ENCODE measurements at regions not wholly inside any gene's neighbourhood (a gene's known extent, or its start where the extent isn't known, plus 50 kb on each side); places are given as distances from the start of the nearest gene placed in this dataset.
"Not testable (repeated sequence)": the region's sequence is repeated elsewhere in the genome, so short reads cannot be mapped to it uniquely, and the experiment has no call there.

DNA sequence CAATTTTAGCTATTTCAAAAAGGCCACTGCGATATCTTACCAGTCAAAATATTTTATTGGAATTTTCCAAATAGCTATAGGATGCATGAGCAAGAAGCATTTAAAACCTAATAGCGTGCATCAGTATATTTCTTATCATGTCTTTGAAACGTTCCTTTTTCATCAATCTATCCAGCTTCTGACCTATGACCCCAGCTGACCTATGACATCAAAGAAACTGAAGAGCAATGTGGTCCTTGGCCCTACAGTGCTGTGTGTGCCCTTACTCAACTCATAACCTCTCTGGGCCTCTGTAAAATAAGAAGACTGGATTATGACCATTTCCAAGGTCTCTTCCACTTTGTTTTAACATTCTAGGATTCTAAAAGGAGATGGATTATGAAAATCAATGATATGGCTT lies 118.2 kb downstream of the ZNF22 start:
- no peak for DNase-seq

DNA sequence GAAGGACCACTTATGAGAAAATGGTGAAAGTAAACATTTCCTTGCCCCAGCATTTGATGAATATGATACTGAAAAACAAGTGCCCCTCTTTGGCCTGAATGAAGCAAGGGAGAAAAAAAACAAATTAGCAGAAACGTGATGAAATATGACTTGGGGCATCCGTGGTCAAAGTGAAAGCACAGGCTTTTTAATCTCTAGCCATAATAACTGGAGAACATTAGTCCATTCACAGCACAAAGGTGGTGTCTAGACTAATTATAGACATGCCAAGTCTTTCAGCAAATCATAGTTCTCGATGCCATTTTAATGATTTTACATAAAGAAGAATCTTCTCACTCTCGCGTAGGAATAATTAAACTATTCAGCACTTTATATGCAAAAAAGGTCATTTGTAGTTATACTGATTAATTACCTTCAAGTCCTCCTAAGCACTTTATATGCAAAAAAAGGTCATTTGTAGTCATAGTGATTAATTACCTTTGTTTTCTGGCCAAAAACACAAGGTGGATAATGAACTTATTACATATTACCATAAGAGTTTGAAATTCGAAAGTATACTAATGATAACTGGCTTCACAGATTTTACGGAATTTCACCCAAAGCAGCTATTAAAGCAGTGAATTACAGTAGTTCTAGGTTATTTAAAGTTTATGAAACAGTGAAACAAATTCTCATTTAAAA lies 121.6 kb downstream of the ZNF22 start:
- DNase-seq: not testable (repeated sequence)

DNA sequence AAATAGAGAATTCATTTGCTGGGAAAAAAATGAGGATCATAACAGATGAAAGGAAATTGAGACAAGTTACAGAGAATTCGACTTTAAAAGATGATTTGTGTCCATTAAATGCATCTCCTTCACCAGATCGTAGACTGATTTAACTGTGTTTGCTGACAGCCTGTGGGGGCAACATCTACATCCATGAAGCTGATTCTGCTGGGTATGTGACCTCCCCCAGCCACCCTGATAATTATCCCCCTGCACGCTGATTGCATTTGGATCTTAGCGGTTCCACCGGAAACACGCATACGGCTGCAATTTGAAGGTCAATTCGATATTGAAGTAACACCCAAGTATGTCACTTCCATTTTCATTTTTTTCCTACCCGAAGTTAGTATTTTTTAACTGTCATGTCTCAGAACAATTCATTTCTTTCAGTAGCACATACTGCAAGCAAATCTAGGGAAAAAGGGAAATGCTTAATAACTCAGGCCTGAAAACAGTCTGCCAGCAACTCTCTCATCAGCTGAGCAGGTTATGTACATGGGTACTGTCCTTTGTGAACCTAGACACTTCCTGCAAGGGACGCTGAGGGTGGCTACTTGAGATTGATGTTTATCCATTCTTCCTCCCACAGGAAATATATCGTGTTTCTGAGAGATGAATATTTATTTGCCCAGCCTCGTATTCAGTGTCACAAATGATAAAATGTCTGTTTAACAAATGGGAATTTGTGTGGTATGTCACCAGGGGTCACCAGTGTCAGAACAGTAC lies 134.9 kb downstream of the ZNF22 start:
- no peak for DNase-seq

DNA sequence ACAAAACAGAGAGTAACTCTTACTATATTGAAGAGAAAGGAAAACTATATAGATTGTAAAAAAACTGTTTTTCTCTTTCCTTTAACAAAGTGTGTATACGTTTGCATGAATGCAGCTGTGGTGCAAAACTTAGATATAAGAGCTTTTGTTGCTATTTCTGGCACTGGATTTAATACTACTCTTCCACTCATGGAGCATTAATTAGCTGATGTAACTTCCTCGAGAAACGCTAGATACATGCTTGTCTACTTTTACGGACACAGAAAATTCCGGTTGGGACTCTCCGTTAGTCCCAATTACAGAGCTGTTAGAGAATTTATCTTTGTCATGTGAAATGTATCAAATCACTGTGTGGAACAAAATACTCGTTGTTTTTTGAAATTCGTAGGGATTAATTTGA lies 135.5 kb downstream of the ZNF22 start:
- DNase-seq: no peak

DNA sequence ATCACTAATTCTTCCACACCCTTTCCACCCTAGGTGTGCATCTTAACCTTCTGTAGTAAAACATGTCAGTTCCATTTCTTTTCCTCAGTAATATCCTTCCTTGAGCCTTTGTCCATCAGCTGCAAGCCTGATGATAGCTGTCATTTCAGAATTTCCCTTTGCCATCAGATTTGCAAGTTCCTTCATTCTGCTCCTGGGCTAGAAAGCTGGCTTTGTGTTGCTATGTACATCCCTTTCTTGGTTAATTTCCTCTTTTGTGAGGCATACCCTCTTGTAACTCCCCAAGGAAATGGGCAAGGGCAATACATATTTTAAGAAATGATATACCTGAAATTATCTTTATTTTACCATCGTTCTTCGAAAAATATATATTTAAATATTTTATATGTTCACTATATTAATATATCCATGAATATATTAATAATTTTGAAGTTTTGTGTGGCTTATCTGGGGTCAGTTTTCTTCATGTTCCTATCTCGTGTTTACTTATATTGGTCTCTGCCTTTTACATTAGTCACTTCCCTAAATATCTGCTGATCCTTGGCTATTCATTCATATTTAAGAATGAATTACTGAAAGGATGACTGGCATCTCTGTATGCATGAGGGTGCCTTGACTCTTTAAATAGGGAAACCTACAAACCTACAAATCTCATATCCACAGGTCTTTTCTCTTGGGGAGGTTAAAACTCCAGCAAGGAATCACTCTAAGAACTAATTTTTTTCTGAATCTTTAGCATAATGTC lies 143.8 kb downstream of the ZNF22 start:
- DNase-seq: no peak

DNA sequence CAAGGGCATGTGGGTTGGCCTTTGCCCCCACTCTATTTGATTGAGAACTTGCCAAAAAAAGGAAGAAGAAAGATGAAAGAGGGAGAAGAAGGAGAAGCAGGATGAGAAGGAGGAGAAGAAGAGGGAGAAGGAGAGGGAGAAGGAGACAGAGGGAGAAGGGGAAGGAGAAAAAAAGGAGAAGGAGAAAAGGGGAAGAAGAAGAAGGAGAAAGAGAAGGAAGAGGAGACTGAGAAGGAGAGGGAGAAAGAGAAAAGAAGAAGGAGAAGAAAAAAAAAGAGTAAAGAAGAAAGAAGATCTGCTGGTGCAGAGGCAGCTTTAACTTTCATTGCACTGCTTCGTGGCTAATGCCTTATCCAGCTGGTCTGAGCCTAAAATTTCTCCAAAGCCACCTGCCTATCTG lies 144.4 kb downstream of the ZNF22 start:
- not testable (repeated sequence) for DNase-seq

DNA sequence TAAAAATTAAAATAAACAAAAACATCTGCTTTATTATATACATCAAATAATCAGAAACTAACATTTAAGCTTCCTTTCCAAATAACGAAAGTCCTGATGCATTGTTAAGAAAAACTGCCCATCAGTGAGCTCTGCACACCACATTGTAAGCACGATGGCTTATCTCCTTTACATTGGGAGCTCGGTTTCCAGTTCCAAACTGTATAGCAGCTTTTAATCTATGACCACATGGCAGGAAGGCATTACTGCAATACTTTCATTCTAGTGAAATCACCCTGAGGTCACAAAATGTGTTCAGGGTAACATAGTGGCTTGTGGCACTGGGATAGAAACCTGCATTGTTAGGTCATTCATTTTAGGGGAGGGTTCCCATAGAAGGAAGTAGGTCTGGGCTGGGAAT lies 146.3 kb downstream of the ZNF22 start:
- no peak for DNase-seq

DNA sequence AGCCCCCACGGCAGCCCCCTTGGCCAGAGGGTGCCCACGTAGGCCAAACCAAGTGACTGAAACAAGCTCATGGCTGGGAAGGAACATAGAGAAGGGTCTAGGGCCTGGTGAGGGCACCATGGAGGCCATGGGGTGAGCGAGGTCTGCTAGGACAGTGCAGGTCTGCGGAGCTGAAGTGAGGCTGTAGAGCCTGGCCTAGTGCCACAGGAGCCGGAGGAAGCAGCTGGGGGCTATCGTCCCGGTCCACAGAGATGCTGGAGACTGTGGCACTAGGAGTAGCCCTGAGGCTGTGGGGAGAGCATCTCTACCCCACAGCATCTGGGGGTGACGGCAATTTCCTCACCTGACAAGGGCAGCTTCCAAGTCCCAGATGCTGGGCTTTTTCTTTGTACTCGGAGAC lies 150.3 kb downstream of the ZNF22 start:
- DNase-seq: no peak

DNA sequence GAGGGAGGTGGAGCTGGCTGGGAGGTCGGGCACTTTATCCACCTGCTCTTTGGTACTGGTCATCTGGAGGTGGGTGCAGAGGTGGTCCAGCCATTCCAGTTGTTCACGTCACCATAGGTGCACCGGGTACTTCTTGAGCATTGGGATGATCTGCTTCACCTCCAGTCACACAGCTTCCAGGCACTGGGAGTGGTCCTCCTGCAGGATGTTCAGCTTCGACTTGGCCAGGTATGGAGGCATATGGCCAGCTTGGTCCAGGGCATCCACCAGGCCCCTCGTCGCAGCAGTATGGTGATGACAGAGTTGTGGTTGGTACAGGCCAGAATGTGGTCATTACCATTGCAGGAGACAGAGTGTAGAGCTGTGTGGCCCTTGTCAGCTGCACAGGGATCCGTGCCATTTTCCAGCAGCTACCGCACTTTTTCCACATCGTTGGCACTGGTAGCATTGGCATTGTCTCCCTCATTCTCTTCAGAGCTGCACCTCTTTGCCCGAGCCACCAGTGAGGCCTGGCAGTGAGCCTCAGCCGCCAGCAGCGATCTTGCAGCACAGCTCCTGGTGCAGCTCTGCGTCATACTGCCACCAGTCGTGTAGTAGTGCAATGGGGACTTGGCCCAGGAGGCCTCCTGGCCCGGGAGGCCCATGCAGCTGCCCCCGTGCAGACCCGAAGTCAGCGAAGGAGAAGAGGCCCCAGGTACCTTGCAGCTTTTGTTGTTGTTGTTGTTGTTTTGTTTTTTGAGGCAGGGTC lies 150.9 kb downstream of the ZNF22 start:
- DNase-seq: no peak

DNA sequence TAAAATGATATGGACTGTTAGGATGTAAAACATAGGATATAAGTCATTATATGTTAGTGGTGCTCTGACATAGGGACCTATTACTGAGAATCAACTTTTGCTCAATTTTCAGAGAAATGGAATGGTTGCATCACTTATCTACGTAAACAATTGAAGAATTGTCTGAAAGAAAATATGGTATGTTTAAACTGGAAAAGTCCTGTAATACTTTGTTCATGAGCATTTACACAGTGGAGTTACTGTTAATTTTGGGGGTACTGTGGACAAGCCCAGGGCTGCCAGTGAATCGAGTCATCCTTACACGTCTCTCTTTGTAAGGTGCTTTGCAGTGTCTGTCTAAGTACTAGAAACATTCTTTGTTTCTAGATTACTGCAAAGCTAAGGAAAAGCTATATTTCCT lies 152.0 kb downstream of the ZNF22 start:
- DNase-seq: no peak

DNA sequence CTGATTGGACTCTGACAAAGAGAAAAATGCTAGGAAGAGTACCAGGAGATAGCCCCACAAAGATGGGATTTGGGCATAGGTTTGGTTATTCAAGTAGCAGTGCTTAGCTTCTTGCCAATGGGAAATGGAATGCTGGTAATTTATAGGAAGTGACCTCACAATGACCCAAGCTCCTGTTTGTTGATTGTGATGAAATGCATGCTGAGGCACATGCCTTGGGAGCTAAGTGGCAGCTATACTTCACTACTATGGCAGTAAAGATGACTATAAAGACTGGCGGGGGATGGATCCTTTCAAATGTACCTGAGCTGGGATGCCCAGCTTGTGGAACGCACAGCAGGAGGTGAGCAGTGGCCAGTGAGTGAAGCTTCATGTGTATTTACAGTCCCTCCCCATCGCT lies 153.8 kb downstream of the ZNF22 start:
- DNase-seq: no peak

DNA sequence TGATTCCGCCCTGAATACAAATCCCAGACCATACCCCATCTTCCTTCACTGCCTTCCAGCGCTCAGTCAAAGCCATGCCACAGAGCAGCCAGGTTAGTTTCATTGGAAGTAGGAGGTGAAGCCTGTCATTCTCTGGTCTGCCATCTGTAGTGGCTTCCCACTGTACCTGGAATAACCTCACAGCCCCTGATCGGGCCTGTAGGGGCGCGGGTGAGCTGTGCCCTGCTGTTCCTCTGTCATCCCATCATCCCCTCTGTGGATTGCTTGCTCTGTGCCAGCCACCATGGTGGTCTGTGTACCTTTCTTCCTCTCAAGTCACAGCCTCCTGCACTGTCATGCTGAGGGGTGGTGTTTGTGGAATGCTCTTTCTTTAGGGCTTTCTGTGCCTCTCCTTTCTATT lies 155.1 kb downstream of the ZNF22 start:
- DNase-seq: no peak

DNA sequence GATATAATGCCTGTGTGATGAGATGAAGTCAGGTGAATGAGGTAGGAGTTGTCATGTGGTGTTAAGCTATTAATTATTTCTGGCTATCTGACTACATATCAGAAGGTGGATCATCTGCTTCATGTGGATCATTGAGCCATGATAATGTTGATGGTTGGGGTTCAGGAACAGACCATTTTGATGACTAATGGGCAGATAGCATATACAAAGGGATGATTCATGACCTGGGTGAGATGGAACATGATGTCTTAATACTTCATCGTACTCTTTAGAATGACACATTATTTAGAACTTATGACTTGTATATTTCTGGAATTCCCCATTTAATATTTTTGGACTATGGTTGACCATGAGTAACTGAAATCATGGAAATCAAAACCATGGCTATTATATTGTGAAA lies 155.1 kb downstream of the OR13A1 start:
- no peak for DNase-seq

DNA sequence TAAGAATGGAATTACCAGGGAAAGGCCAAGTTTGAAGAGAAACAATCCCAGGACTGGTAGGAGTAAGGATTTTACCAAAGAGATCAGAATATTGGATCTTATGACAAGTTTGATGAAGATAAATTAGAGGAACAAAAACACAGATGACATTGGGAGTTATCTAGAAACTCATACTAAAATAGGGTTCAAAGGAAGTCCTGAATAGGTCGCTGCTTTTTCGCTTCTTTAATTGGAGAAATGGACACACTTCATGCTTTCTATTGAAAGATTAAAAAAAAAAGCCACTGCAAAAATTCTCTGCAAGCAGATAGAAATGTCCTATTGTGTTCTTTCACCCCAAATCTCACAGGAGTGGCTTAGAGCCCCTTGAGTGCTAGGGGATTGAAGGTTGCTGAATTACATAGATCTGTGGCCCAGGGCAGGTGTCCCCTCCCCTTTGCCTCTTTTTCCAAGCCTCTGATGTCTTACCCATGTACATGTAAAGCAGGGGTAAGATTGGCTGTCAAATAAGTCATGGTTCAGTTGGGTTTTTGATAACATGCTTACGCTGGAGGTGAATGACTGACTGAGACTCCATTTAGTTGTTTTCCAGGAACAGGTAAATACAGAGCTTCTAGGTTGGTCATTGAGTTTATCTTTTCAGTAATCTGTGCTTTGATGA lies 152.0 kb downstream of the OR13A1 start:
- no peak for DNase-seq

DNA sequence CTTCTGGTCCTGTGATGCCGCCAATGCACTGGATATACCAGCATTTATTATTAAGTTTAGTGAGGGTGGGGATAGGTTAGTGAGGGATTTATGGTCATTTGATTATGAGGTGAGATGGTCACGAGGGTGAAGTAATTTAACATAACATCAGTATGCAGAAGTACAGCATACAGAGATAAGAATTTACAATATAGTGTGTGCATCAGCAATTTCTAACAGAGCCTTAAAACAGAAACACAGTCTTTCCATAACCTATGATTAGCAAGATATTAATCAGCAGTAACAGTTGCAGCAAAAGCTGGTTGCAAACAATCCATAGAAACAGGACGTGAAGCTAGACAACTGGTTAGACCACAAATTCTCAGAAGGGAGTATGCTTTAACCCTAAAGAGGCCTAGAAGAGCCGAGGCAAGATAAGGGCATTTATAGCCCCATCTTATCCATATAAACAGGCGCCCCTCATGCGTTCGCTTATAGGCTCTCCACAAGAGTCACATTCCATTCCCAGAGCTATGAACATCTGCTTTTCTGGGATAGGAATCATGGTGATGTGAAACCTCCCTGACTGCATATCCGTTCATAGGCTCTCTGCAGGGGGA lies 139.8 kb downstream of the OR13A1 start:
- not testable (repeated sequence) for DNase-seq

DNA sequence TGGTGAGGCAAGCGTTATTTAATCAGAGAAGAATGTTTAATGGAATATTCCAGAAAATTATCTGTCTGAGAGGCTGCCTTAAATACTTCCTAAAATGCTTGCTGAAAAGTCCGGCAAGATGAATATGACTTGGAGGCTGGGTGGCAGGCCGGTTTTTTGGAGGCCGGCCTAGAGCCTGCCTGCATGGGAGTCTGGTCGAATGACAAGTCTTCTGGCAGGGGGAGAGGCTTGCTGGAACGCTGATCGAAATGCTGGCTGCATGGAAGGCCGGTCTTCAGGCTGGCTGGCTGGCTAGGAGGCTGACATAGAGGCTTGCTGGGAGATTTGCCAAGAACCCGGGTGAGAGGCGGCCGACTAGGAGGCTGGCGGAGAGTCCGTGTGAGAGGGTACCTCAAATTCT lies 135.7 kb downstream of the OR13A1 start:
- no peak for DNase-seq

DNA sequence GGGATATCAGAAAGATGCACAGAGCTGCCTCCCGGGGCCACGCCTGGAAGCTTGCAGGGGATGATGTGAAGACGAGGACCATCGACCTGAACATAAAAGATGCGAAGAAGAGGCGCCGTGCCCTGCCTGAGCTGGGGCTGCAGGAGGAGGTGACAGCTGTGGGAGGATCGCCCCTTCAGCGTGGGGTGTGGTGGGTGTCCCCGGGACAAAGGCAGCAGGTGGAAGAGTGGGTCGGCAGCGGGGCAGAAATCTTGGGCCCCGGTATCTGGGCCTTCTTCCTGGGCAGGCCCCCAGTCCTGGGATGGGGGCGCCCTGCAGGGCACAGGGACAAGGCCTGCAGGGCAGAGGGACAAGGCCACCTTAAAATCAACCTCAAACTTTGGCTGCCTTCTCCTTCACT lies 134.9 kb downstream of the OR13A1 start:
- no peak for DNase-seq

DNA sequence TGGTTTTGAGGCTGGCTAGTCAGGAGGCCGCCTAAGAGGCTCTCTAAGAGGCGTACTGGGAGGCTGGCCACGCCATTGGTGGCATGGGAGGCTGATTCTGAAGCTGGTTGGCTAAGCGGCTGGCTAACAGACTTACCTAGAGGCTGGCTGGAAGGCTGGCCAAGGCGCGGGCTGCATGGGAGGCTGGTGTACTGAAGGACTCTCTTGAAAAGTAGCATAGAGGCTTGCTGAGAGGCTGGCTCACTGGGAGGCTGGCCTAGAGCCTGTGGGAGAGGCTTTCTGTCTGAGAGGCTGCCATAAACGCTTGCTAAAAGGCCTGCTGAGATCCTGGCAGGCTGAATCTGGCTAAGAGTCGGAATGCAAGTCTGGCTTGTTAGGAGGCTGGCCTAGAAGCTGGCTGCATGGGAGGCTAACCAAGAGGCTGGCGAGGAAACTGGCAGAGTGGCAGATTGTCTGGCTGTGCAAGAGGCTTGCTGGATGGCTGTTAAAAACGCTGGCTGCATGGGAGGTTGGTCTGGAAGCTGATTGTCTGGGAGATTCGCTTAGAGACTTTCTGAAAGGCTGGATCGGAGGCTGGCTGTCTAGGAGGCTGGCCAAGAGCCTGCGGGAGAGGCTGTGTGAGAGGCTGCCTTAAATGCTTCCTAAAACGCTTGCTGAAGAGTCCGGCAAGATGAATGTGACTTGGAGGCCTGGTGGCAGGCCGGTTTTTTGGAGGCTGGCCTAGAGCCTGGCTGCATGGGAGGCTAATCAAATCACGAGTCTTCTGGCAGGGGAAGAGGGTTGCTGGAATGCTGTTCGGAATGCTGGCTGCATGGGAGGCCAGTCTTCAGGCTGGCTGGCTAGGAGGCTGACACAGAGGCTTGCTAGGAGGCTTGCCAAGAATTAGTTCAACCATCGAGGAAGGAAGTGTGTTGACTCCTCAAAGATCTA lies 134.2 kb downstream of the OR13A1 start:
- no peak for DNase-seq

DNA sequence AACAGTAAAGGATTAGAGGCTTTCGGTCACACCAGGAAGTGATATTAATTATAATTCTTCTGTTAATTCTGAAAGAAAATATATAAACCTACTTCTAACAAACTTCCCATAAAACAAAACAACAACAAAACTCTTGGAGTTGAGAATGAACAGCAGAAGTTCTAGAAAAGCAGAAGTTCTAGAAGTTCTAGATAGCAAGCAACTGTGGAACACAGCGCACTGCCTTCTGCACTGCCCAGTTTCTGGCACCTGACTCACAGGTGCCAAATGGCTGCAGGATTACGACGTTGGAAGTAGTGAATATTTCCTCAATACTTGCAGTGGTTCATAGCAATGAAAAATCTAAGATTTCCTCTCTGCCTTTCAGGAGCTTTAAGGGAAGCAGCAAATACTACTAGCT lies 132.2 kb downstream of the OR13A1 start:
- DNase-seq: no peak

DNA sequence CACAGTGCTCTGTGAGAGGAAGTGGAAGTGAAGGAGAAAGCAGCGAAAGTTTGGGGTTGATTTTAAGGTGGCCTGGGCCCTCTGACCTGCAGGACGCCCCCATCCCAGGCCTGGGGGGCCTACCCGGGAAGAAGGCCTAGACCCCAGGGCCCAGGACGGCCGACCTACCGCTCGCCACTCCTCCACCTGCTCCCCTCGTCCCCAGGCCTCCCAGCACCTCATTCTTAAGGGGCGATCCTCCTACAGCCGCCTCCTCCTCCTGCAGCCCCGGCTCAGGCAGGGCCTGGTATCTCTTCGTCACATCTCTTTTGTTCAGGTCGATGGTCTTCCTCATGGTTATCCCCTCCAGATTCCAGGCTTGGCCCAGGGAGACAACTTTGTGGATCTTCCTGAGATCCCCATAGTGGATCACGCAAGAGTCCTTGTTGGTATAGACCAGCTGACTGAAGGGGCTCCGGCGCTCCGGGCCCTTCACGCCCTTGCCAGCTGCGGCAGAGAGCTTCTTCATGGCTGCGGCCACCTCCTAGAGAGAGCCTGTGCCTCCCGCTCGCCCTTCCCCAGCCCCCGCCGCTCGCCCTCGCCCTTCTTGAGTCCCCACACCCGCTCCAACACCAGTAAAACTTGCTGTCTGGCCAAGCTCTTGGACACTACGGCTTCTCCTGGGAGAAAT lies 117.5 kb downstream of the OR13A1 start:
- DNase-seq: no peak
